ENCODE measurements at regions not wholly inside any gene's neighbourhood (a gene's known extent, or its start where the extent isn't known, plus 50 kb on each side); places are given as distances from the start of the nearest gene placed in this dataset.

DNA sequence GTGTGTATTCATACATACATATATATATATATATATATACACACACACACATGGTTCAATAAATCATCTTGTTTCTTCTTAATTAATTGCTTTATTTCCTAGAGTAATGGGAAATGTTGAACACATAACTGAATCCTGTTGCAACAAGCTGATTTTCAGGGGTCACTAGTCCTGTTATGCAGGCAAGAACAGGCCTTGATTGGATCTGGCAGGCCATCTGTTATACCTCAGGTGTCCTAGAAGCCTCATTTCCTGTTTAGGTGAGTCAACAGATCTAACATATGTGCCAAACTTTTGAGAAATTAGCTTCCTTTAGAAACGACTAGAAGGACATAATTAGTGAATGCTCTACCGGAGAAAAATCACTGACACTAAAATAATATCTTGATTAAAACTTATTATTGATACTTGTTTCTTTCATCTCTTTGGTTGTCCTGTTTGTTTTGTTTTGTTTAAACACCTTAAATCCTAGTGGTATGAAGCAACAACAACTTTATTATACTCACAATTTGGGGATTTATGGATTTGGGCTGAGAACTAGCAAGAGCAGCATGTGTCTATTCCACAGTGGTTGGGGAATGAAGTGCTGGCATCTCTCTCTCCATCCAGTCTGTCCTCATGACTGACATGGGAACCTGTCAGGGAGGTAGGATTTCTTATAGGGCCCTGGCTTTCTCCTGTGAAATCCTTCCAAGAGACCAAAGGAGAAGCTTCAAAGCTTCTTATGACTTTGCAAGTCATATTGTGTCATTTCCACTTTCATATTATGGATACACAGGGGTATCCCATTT, 552.6 kb downstream of the NSUN3 start:
- peaks cover 5% of the 10 kb centered on the region for H3K9me3 Mint-ChIP-seq
- no peaks in the 10 kb centered on the region for H3K4me1 Mint-ChIP-seq (ENCODE audit: low read depth)
- TF ChIP-seq, protein P1, sequence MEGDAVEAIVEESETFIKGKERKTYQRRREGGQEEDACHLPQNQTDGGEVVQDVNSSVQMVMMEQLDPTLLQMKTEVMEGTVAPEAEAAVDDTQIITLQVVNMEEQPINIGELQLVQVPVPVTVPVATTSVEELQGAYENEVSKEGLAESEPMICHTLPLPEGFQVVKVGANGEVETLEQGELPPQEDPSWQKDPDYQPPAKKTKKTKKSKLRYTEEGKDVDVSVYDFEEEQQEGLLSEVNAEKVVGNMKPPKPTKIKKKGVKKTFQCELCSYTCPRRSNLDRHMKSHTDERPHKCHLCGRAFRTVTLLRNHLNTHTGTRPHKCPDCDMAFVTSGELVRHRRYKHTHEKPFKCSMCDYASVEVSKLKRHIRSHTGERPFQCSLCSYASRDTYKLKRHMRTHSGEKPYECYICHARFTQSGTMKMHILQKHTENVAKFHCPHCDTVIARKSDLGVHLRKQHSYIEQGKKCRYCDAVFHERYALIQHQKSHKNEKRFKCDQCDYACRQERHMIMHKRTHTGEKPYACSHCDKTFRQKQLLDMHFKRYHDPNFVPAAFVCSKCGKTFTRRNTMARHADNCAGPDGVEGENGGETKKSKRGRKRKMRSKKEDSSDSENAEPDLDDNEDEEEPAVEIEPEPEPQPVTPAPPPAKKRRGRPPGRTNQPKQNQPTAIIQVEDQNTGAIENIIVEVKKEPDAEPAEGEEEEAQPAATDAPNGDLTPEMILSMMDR (IDR thresholded peaks at IDR 0.05), result no peak
- H3K36me3 Mint-ChIP-seq (ENCODE audit: low read depth), result no peaks in the 10 kb centered on the region
- H3K27ac Mint-ChIP-seq, result no peak overlapping the region
- no peak for DNase-seq
- no peak overlapping the region for H3K4me3 Mint-ChIP-seq
- no peaks in the 10 kb centered on the region for H3K27me3 Mint-ChIP-seq (ENCODE audit: insufficient read depth)

DNA sequence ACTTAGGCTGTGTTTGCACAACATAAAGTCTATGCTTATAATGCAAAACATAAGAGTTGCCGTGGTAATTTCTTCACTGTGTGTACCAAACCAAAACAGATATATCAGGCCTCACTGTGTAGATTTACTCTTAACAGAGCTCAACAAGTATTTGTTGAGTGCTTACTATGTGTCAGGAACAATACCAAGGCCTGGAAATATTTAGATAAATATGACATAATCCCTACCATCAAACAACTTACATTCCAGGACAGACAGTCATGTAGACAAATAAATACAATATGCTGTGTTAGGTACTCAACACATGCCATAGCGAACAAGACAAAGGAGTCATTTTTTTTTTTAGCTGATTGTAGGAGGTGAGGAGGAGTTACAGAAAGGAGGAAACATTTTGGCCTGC, 554.0 kb downstream of the NSUN3 start:
- Mint-ChIP-seq H3K9me3 (peaks cover 5% of the 10 kb centered on the region), H3K4me1 (ENCODE audit: low read depth) (no peaks in the 10 kb centered on the region)

DNA sequence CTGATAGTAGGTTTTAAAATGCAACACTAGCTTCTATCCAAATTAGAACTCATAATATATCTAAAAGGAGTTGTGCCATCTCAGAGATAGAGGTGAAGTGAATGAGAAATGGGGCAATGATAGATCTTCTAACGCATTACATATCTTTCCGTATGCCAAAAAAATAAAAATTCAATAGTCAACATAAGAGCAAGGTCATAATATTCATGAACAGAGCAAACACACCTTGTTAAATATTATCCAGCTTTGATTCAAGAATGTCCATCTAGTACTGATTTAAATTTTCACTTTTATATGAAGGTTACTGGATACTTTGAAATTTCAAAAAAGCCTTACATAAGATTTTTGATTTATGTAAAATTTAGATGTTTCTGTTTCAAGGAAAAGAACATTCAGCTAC, 554.5 kb downstream of the NSUN3 start:
- H3K4me1 Mint-ChIP-seq (ENCODE audit: low read depth), result no peaks in the 10 kb centered on the region
- no peak overlapping the region for H3K27ac Mint-ChIP-seq
- peaks cover 5% of the 10 kb centered on the region for H3K9me3 Mint-ChIP-seq
- H3K27me3 Mint-ChIP-seq (ENCODE audit: insufficient read depth), result no peaks in the 10 kb centered on the region
- H3K4me3 Mint-ChIP-seq, result no peak overlapping the region
- TF ChIP-seq, protein P1 (IDR thresholded peaks at IDR 0.05), result no peak
- DNase-seq, result no peak
- H3K36me3 Mint-ChIP-seq (ENCODE audit: low read depth), result no peaks in the 10 kb centered on the region

More for the DNA sequence above, 554.0 kb downstream of the NSUN3 start:
- TF ChIP-seq, protein P1 (IDR thresholded peaks at IDR 0.05), result no peak
- no peaks in the 10 kb centered on the region for H3K36me3 Mint-ChIP-seq (ENCODE audit: low read depth)
- no peak overlapping the region for H3K4me3 Mint-ChIP-seq
- H3K27me3 Mint-ChIP-seq (ENCODE audit: insufficient read depth), result no peaks in the 10 kb centered on the region
- H3K27ac Mint-ChIP-seq, result no peak overlapping the region
- no peak for DNase-seq

DNA sequence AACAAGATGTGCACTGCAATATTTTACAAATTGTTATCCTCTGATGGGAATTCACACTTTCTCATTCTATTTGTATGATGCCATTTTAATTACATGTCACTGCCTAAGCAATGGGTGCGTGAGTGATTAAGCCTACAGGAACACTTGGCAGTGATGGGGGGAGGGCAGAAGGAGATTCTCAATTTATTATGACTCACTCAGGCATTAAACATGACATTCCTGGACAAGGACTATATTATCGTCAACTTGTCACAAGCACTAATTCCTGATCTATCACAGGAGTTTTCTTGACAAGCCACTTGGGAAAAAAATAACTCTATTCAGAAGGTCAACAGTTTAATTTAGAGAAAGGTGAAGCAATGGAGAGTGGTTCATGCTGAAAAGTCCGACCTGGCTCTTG, 556.8 kb downstream of the NSUN3 start:
- no peaks in the 10 kb centered on the region for H3K36me3 Mint-ChIP-seq (ENCODE audit: low read depth)
- H3K4me3 Mint-ChIP-seq, result no peak overlapping the region
- TF ChIP-seq, protein P1 (IDR thresholded peaks at IDR 0.05), result no peak
- H3K4me1 Mint-ChIP-seq (ENCODE audit: low read depth), result no peaks in the 10 kb centered on the region
- peaks cover 5% of the 10 kb centered on the region for H3K9me3 Mint-ChIP-seq
- no peak for DNase-seq
- H3K27ac Mint-ChIP-seq, result no peak overlapping the region
- no peaks in the 10 kb centered on the region for H3K27me3 Mint-ChIP-seq (ENCODE audit: insufficient read depth)

DNA sequence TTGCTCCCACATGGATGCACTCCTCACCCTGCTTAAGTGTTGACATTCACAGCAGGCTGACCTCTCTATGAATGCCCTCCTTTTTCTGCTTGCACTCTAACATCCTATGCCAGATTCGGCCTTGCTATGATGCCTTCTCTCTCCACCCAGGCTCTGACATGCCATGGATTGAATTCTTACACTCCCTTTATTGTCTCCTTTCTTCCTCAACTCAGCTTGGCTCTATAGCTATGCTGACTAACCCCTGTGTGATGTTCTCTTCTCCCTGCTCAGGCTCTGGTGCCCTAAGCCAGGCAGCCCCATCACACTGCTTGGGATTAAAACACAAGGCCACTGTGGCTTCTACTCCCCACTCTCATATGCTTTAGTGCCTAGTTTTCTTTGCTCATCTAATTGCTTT, 563.7 kb downstream of the NSUN3 start:
- TF ChIP-seq, protein P1 (IDR thresholded peaks at IDR 0.05), result no peak
- Mint-ChIP-seq H3K9me3 (peaks cover 23% of the 10 kb centered on the region), H3K27ac (no peak overlapping the region), H3K27me3 (ENCODE audit: insufficient read depth) (no peaks in the 10 kb centered on the region), H3K36me3 (ENCODE audit: low read depth) (no peaks in the 10 kb centered on the region), H3K4me3 (no peak overlapping the region), H3K4me1 (ENCODE audit: low read depth) (no peaks in the 10 kb centered on the region)
- no peak for DNase-seq

Measured in HFFc6 (cell line).